GM21423 (cell line): ENCODE measurements at regions not wholly inside any gene's neighbourhood (a gene's known extent, or its start where the extent isn't known, plus 50 kb on each side); places are given as distances from the start of the nearest gene placed in this dataset.

ENCODE experiments used
- ATAC-seq: cut with Tn5 transposase; IDR thresholded peaks from one replicate; pipeline ENCODE4 v1.9.1; 2021; ENCODE audit warnings: mild to moderate bottlenecking, moderate library complexity; ENCODE audit not compliant: unreplicated experiment

DNA sequence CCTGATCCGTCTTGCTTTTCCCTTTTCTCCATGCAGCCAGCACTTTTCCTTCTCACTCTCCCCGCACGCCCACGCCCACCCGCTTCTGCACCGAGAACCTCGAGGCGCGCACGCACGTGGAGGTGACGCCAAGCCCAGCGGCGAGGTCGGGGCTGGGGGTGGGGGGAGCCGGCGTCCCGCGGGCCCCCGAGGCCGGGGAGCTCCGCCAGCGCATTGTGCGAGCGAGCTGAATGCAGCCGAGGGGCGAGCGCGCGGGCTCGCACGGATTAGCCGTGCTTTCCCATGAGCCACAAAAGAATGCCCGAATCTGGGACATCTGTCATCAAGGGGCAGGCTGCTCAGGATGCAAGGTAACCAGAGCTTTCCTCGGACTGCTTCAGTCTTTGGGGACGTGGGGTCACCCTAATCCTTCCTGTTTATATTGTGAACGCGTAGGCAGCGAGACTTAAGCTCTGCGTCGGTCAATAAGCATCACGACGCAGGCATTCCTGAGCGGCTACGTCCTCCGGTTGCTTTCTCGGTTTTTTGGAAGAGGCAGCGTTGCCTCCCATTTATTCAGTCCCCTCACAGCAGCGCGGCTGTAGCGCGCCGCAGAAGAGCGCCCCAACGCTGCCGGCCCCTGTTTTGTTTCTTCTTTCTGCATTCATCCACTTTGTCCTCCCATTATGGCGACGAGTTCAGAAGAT lies 67.3 kb upstream of the AKT3 start:
- ATAC-seq, result no peak

DNA sequence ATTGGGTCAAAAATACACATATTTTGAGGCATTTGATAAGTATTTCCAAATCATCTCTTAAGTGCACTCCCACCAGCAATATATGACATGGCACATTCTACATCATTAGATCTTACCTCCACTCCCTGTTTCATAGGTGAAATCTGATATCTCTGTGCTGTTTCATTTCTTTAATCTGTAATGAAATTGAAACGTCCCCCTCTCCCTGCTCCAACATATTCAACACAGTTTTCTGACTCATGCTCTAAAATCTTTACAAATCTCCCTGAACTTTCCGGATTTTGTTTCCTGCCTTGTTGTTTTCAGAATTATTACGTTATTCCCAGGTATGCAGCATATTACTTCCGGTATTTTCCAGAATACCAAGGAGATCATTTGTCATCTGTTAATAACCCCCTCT lies 66.1 kb upstream of the AKT3 start:
- no peak for ATAC-seq

GRCh38 chr1:243912347-243912746 lies 62.3 kb upstream of the AKT3 start:
- ATAC-seq, result no peak

GRCh38 chr1:243910607-243911006 lies 60.6 kb upstream of the AKT3 start:
- ATAC-seq, result no peak

DNA sequence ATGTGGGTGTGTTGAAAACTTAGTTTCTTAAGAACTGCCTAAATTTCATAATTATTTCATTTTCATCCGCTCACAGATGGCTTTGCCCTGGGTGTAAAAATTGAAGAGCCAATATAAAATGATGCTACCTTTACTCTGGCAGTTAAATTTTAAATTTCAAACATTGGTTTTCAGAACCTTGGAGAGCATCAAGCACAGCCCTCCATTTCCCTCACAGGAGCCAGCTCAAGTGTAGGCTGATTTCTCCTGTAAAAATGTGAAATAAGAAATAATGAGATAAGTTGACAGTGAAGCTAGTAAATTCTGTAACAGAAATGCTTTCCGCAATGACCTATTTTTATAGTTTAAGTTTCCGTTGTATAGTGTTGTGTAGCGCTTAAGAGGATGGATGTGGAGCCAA lies 53.9 kb upstream of the AKT3 start:
- ATAC-seq, result no peak

GRCh38 chr1:243903041-243903440 lies 53.0 kb upstream of the AKT3 start:
- ATAC-seq, result no peak

- ATAC-seq, result no peak
Observed at GRCh38 chr1:243902100-243902499, 52.1 kb upstream of the AKT3 start.
